GM21367 (cell line): ENCODE measurements at regions not wholly inside any gene's neighbourhood (a gene's known extent, or its start where the extent isn't known, plus 50 kb on each side); places are given as distances from the start of the nearest gene placed in this dataset.
"Not testable (repeated sequence)": the region's sequence is repeated elsewhere in the genome, so short reads cannot be mapped to it uniquely, and the experiment has no call there.

ENCODE experiments used
- ATAC-seq: cut with Tn5 transposase; IDR thresholded peaks from one replicate; pipeline ENCODE4 v1.9.1; 2021; ENCODE audit not compliant: unreplicated experiment

GRCh38 chr3:34571714-34572113, 773.3 kb downstream of the PDCD6IP start:
- no peak for ATAC-seq

- ATAC-seq: no peak
Observed at GRCh38 chr3:34575776-34576175, 777.3 kb downstream of the PDCD6IP start.

GRCh38 chr3:34582055-34582454, 783.6 kb downstream of the PDCD6IP start:
- no peak for ATAC-seq

- no peak for ATAC-seq
Observed at GRCh38 chr3:34583451-34583850, 785.0 kb downstream of the PDCD6IP start.

- ATAC-seq: no peak
Observed at GRCh38 chr3:34584971-34585370, 786.5 kb downstream of the PDCD6IP start.

GRCh38 chr3:34599595-34599994, 801.2 kb downstream of the PDCD6IP start:
- no peak for ATAC-seq

- no peak for ATAC-seq
Observed at GRCh38 chr3:34619990-34620389, 821.6 kb downstream of the PDCD6IP start.

GRCh38 chr3:34626699-34627098, 828.3 kb downstream of the PDCD6IP start:
- ATAC-seq: no peak

GRCh38 chr3:34634939-34635338, 836.5 kb downstream of the PDCD6IP start:
- ATAC-seq: no peak

- no peak for ATAC-seq
Observed at GRCh38 chr3:34635352-34635850, 837.0 kb downstream of the PDCD6IP start.

GRCh38 chr3:34646911-34647460, 848.6 kb downstream of the PDCD6IP start:
- ATAC-seq: no peak

- ATAC-seq: no peak
Observed at GRCh38 chr3:34650131-34650530, 851.7 kb downstream of the PDCD6IP start.

- ATAC-seq: no peak
Observed at GRCh38 chr3:34668915-34669314, 870.5 kb downstream of the PDCD6IP start.

GRCh38 chr3:34669490-34669889, 871.1 kb downstream of the PDCD6IP start:
- ATAC-seq: no peak

- ATAC-seq: no peak
Observed at GRCh38 chr3:34675383-34676120, 877.1 kb downstream of the PDCD6IP start.

GRCh38 chr3:34676436-34676835, 878.0 kb downstream of the PDCD6IP start:
- ATAC-seq: no peak

- ATAC-seq: no peak
Observed at GRCh38 chr3:34678575-34678974, 880.1 kb downstream of the PDCD6IP start.

GRCh38 chr3:34679055-34679454, 880.6 kb downstream of the PDCD6IP start:
- ATAC-seq: not testable (repeated sequence)

- ATAC-seq: no peak
Observed at GRCh38 chr3:34683851-34684250, 885.4 kb downstream of the PDCD6IP start.

- ATAC-seq: no peak
Observed at GRCh38 chr3:34686541-34686940, 888.1 kb downstream of the PDCD6IP start.

- no peak for ATAC-seq
Observed at GRCh38 chr3:34687671-34688070, 889.2 kb downstream of the PDCD6IP start.

- ATAC-seq: no peak
Observed at GRCh38 chr3:34696831-34697230, 898.4 kb downstream of the PDCD6IP start.

- ATAC-seq: no peak
Observed at GRCh38 chr3:34703053-34703452, 904.6 kb downstream of the PDCD6IP start.
